ENCODE measurements at regions not wholly inside any gene's neighbourhood (a gene's known extent, or its start where the extent isn't known, plus 50 kb on each side); places are given as distances from the start of the nearest gene placed in this dataset.

DNA sequence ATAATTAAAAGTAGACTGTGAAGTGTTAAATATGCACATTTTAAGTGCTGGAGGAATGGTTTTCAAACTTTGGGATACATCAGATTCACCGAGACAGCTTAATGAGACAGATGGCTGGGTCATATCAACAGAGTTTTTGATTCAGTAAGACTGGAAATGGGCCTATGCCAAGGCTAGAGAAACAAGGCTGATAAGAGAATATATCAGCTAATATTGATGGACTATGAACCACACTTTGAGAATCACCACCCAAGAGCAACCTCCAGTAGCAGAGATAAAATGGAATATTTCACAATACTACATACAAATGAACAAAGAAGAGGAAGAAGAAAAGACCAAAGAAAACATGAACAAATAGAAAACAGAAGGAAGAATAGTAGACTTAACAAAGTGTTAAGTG lies 450.2 kb upstream of the KLHL29 start:
- TF ChIP-seq, protein P1, sequence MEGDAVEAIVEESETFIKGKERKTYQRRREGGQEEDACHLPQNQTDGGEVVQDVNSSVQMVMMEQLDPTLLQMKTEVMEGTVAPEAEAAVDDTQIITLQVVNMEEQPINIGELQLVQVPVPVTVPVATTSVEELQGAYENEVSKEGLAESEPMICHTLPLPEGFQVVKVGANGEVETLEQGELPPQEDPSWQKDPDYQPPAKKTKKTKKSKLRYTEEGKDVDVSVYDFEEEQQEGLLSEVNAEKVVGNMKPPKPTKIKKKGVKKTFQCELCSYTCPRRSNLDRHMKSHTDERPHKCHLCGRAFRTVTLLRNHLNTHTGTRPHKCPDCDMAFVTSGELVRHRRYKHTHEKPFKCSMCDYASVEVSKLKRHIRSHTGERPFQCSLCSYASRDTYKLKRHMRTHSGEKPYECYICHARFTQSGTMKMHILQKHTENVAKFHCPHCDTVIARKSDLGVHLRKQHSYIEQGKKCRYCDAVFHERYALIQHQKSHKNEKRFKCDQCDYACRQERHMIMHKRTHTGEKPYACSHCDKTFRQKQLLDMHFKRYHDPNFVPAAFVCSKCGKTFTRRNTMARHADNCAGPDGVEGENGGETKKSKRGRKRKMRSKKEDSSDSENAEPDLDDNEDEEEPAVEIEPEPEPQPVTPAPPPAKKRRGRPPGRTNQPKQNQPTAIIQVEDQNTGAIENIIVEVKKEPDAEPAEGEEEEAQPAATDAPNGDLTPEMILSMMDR (IDR thresholded peaks at IDR 0.05; ENCODE audit: insufficient read depth, low read length, poor library complexity, severe bottlenecking): no peak
- DNase-seq (ENCODE audit: low read depth): no peak
- Histone ChIP-seq H3K4me3 (ENCODE audit: low read depth, low read length) (no peak overlapping the region), H3K27me3 (ENCODE audit: control insufficient read depth, insufficient read depth, low read length) (no peaks in the 10 kb centered on the region), H3K36me3 (ENCODE audit: control insufficient read depth, insufficient read depth, low read length) (no peaks in the 10 kb centered on the region)

DNA sequence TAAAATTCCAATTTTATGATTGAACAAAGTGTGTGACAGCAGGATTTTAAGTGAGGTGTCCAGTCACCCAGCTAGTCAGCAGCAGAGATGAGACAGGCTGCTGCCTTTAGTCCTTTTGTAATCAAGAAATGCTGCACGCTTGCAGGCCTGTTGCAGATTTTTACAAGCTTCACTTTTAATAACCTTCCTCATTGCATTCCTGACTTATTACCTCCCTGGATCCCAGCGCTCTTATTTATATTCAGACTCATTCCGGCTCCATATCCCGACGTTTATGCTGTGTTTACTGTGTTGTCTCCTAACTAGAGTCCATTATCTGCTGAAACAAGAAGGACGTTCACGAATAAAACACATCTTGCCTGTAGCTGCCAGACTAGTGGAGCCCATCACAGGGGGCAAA lies 442.5 kb upstream of the KLHL29 start:
- DNase-seq (ENCODE audit: low read depth): no peak
- Histone ChIP-seq H3K36me3 (ENCODE audit: control insufficient read depth, insufficient read depth, low read length) (no peaks in the 10 kb centered on the region), H3K27me3 (ENCODE audit: control insufficient read depth, insufficient read depth, low read length) (no peaks in the 10 kb centered on the region), H3K4me3 (ENCODE audit: low read depth, low read length) (no peak overlapping the region)
- TF ChIP-seq, protein P1 (IDR thresholded peaks at IDR 0.05; ENCODE audit: insufficient read depth, low read length, poor library complexity, severe bottlenecking): no peak

DNA sequence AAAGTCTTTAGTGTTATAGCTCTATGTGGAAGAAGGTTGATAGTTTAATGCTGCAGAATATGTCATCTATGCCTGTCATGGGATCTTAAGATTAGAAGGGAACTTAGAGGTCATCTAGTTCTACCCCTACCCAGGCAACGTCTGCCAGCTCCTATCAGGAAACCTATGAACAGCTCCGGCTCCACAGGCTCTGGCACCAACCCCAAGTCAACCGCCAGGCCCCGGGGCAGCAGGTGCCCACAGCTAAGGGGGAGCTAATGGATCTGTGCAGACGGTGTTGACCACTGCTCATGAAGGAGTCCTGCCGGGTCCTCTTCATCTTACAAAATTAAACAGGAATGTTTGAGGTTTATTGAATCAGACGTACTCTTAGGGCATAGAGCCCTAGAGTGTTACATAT lies 440.8 kb upstream of the KLHL29 start:
- no peaks in the 10 kb centered on the region for H3K27me3 ChIP-seq (ENCODE audit: control insufficient read depth, insufficient read depth, low read length)
- H3K36me3 ChIP-seq (ENCODE audit: control insufficient read depth, insufficient read depth, low read length): no peaks in the 10 kb centered on the region
- no peak for DNase-seq (ENCODE audit: low read depth)
- H3K4me3 ChIP-seq (ENCODE audit: low read depth, low read length): no peak overlapping the region
- TF ChIP-seq, protein P1 (IDR thresholded peaks at IDR 0.05; ENCODE audit: insufficient read depth, low read length, poor library complexity, severe bottlenecking): no peak

DNA sequence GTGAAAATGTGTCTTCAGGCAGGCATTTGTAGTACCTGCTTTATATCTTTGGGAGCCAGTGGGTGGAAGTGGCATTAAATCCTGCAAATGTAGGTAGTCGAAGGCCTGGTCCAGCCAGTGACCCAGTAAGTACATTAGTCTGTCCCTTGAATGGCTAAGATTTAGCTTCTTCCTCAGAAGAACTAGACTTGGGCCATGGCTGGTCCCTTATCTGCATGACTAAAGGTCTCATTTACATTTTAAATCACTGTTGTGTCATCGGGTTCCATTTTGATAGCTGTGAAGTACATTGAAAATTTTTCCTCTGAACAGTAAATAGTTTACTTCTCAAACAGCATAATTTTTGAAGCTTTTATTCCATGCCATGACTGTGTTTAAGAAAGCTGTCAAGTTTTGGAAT lies 438.4 kb upstream of the KLHL29 start:
- Histone ChIP-seq H3K4me3 (ENCODE audit: low read depth, low read length) (no peak overlapping the region), H3K36me3 (ENCODE audit: control insufficient read depth, insufficient read depth, low read length) (no peaks in the 10 kb centered on the region), H3K27me3 (ENCODE audit: control insufficient read depth, insufficient read depth, low read length) (no peaks in the 10 kb centered on the region)
- no peak for DNase-seq (ENCODE audit: low read depth)
- TF ChIP-seq, protein P1 (IDR thresholded peaks at IDR 0.05; ENCODE audit: insufficient read depth, low read length, poor library complexity, severe bottlenecking): no peak

DNA sequence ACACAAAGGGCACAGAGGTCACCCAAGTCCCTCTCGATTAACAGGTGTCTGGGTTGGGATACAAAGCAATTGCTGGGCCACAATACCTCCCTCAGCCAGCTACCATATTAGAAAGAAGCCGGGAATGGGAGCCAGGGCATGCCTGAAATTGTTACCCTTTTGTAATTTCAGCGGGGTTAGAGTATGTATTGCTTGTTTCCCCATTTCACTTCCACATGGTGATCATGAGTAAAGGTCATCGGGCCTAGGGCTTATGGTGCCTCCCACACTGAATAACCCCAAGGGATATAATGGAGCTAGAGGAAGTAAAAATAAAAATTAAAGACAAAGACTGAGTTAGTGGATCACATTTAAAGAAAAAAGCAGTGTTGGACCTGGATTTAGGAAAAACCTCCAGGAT lies 437.2 kb upstream of the KLHL29 start:
- TF ChIP-seq, protein P1 (IDR thresholded peaks at IDR 0.05; ENCODE audit: insufficient read depth, low read length, poor library complexity, severe bottlenecking): no peak
- no peak for DNase-seq (ENCODE audit: low read depth)
- Histone ChIP-seq H3K27me3 (ENCODE audit: control insufficient read depth, insufficient read depth, low read length) (no peaks in the 10 kb centered on the region), H3K36me3 (ENCODE audit: control insufficient read depth, insufficient read depth, low read length) (no peaks in the 10 kb centered on the region), H3K4me3 (ENCODE audit: low read depth, low read length) (no peak overlapping the region)

DNA sequence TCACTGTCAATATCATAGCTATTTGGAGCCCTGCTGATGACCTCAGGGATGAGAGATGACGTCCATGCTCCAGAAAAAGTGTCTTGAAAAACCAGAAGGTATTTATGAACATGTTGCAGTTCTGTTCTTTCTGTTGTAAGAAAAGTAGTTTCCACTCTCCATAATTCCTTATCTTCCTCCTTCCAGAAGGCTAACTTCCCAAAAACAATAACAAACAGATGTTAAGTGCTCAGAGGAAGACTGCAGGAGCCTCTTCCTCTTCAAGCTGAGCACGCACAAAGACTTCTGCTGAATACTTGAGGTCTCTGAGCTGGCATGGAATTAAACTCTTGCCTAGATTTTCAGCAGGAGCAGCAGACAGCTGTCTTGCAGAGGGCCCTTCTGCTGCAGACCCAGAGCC lies 434.5 kb upstream of the KLHL29 start:
- H3K27me3 ChIP-seq (ENCODE audit: control insufficient read depth, insufficient read depth, low read length): no peaks in the 10 kb centered on the region
- TF ChIP-seq, protein P1 (IDR thresholded peaks at IDR 0.05; ENCODE audit: insufficient read depth, low read length, poor library complexity, severe bottlenecking): no peak
- no peak overlapping the region for H3K4me3 ChIP-seq (ENCODE audit: low read depth, low read length)
- no peak for DNase-seq (ENCODE audit: low read depth)
- no peaks in the 10 kb centered on the region for H3K36me3 ChIP-seq (ENCODE audit: control insufficient read depth, insufficient read depth, low read length)

All from kidney epithelial cell (primary cell).